MCF 10A (cell line): ENCODE measurements at regions not wholly inside any gene's neighbourhood (a gene's known extent, or its start where the extent isn't known, plus 50 kb on each side); places are given as distances from the start of the nearest gene placed in this dataset.
"Not testable (repeated sequence)": the region's sequence is repeated elsewhere in the genome, so short reads cannot be mapped to it uniquely, and the experiment has no call there.

Experiments
- BruUV-seq: library from RNA; stranded (reverse); fragments of 400-500 nt; replicated peaks from 2 replicates; lab custom pipeline; 2021; lab: Mats Ljungman, UMichigan
- CTCF ChIA-PET: fragments of 300-600 bp; sonication (Branson Sonifier 250); formaldehyde crosslinking; extraction: SDS; loops from one replicate; lab custom pipeline; 2021; ENCODE audit warnings: antibody characterized with exemption, inconsistent platforms; lab: Yijun Ruan, JAX
- POLR2A ChIA-PET: fragments of 300-600, 350-650 bp; sonication (Branson Sonifier 250); formaldehyde crosslinking; extraction: SDS; loops from one replicate; lab custom pipeline; 2020; ENCODE audit warnings: antibody characterized with exemption, inconsistent platforms; lab: Yijun Ruan, JAX
- DNase-seq: peaks from one replicate; pipeline ENCODE4 v3.0.0-alpha.2; 2018; ENCODE audit not compliant: unreplicated experiment
- H3K27ac Mint-ChIP-seq: one replicate; pipeline ENCODE4 v1.8.0; 2022; ENCODE audit warnings: mild to moderate bottlenecking, low read depth, mixed read lengths; ENCODE audit not compliant: unreplicated experiment
- H3K27me3 Mint-ChIP-seq: one replicate; pipeline ENCODE4 v1.8.0; 2022; ENCODE audit warnings: mixed read lengths; ENCODE audit not compliant: insufficient read depth, unreplicated experiment
- H3K36me3 Mint-ChIP-seq: one replicate; pipeline ENCODE4 v1.8.0; 2022; ENCODE audit warnings: mild to moderate bottlenecking, moderate library complexity, mixed read lengths; ENCODE audit not compliant: insufficient read depth, unreplicated experiment
- H3K4me1 Mint-ChIP-seq: one replicate; pipeline ENCODE4 v1.8.0; 2022; ENCODE audit warnings: mixed read lengths; ENCODE audit not compliant: insufficient read depth, unreplicated experiment
- H3K4me3 Mint-ChIP-seq: one replicate; pipeline ENCODE4 v1.8.0; 2022; ENCODE audit warnings: mild to moderate bottlenecking, moderate library complexity, mixed read lengths; ENCODE audit not compliant: unreplicated experiment
- H3K9me3 Mint-ChIP-seq: one replicate; pipeline ENCODE4 v1.8.0; 2022; ENCODE audit warnings: mixed read lengths; ENCODE audit not compliant: unreplicated experiment
- CTCF ChIP-seq: fragments of 200-600 bp; IDR thresholded peaks from one replicate; pipeline ENCODE4 v1.8.0; 2022; ENCODE audit warnings: antibody characterized with exemption, mild to moderate bottlenecking; ENCODE audit not compliant: unreplicated experiment
- intact Hi-C: fragments of 100-400 bp; cut with micrococcal nuclease; formaldehyde crosslinking; loops from 2 replicates; pipeline ENCODE4 v1.14.1; 2022

GRCh38 chr10:33875924-33876583 lies 541.6 kb upstream of the NRP1 start:
- intact Hi-C loops: no loop called here
- Mint-ChIP-seq H3K27me3 (peaks cover 7% of the 10 kb centered on the region), H3K9me3 (no peaks in the 10 kb centered on the region), H3K4me3 (no peak overlapping the region), H3K4me1 (peaks cover 18% of the 10 kb centered on the region), H3K27ac (no peak overlapping the region), H3K36me3 (no peaks in the 10 kb centered on the region)
- no peak for TF ChIP-seq CTCF
- ChIA-PET CTCF (no interaction called here), POLR2A (no interaction called here)
- no TSS peak for BruUV-seq
- DNase-seq: no peak

- Mint-ChIP-seq H3K36me3 (no peaks in the 10 kb centered on the region), H3K4me3 (no peak overlapping the region), H3K9me3 (no peaks in the 10 kb centered on the region), H3K27me3 (peaks cover 28% of the 10 kb centered on the region), H3K27ac (no peak overlapping the region), H3K4me1 (peaks cover 3% of the 10 kb centered on the region)
- CTCF ChIA-PET: no interaction called here
- no TSS peak for BruUV-seq
- intact Hi-C loops: no loop called here
- POLR2A ChIA-PET: no interaction called here
- no peak for TF ChIP-seq CTCF
- DNase-seq: no peak
These were observed 536.8 kb upstream of the NRP1 start for GRCh38 chr10:33871061-33871956.

- DNase-seq: no peak
- intact Hi-C loops: no loop called here
- Mint-ChIP-seq H3K27ac (no peak overlapping the region), H3K4me1 (no peaks in the 10 kb centered on the region), H3K27me3 (peaks cover 28% of the 10 kb centered on the region), H3K9me3 (peaks cover 5% of the 10 kb centered on the region), H3K36me3 (no peaks in the 10 kb centered on the region), H3K4me3 (no peak overlapping the region)
- POLR2A ChIA-PET: no interaction called here
- no peak for TF ChIP-seq CTCF
- CTCF ChIA-PET: no interaction called here
- no TSS peak for BruUV-seq
These were observed 535.0 kb upstream of the NRP1 start for GRCh38 chr10:33869481-33869880.

GRCh38 chr10:33869028-33869427 lies 534.6 kb upstream of the NRP1 start:
- BruUV-seq: no TSS peak
- no peak for DNase-seq
- Mint-ChIP-seq H3K4me3 (no peak overlapping the region), H3K4me1 (no peaks in the 10 kb centered on the region), H3K27me3 (peaks cover 28% of the 10 kb centered on the region), H3K27ac (no peak overlapping the region), H3K9me3 (peaks cover 5% of the 10 kb centered on the region), H3K36me3 (no peaks in the 10 kb centered on the region)
- intact Hi-C loops: no loop called here
- ChIA-PET POLR2A (no interaction called here), CTCF (no interaction called here)
- no peak for TF ChIP-seq CTCF

- H3K4me3 Mint-ChIP-seq, DNase-seq, H3K4me1 Mint-ChIP-seq, H3K9me3 Mint-ChIP-seq, CTCF ChIA-PET, intact Hi-C loops, POLR2A ChIA-PET, H3K27ac Mint-ChIP-seq, BruUV-seq, H3K36me3 Mint-ChIP-seq: not testable (repeated sequence)
- peaks cover 28% of the 10 kb centered on the region for H3K27me3 Mint-ChIP-seq
These were observed 532.8 kb upstream of the NRP1 start for GRCh38 chr10:33867199-33867789.
